ENCODE measurements at regions not wholly inside any gene's neighbourhood (a gene's known extent, or its start where the extent isn't known, plus 50 kb on each side); places are given as distances from the start of the nearest gene placed in this dataset.

DNA sequence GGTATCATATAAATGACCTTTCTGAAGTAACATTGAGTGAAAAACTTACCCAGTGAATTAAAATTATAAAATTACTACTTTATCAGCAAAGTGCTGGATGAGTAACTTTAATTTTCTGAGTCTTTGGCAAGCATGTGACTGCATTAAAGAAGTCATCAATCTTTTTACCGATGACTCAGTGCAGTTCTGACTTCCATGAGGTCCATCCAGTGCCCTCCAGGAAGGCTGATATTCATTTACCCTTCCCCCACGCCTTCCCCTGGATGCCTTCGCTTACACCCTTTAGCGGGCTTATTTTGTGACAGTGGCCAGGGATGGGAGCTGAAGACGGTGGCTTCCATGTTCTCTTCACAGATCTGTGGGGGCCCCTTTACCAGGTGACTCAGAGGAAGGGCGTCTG, 572.9 kb upstream of the PFKP start:
- Histone ChIP-seq H3K36me3 (no peaks in the 10 kb centered on the region), H3K4me1 (no peaks in the 10 kb centered on the region), H3K27me3 (no peaks in the 10 kb centered on the region), H3K9me3 (peaks cover 0 to 4% (median 0%) of the 10 kb centered on the region in 12 donors), H3K27ac (no peak overlapping the region), H3K4me3 (no peak overlapping the region)
- DNase-seq (no peak), ATAC-seq (no peak)
- intact Hi-C loops (cut with DNase I), result no loop called here
- 68 to 86% (median 73%) methylated on average over 6 of the region's 6 CpGs for WGBS, 4 donors
- TF ChIP-seq, protein P1, sequence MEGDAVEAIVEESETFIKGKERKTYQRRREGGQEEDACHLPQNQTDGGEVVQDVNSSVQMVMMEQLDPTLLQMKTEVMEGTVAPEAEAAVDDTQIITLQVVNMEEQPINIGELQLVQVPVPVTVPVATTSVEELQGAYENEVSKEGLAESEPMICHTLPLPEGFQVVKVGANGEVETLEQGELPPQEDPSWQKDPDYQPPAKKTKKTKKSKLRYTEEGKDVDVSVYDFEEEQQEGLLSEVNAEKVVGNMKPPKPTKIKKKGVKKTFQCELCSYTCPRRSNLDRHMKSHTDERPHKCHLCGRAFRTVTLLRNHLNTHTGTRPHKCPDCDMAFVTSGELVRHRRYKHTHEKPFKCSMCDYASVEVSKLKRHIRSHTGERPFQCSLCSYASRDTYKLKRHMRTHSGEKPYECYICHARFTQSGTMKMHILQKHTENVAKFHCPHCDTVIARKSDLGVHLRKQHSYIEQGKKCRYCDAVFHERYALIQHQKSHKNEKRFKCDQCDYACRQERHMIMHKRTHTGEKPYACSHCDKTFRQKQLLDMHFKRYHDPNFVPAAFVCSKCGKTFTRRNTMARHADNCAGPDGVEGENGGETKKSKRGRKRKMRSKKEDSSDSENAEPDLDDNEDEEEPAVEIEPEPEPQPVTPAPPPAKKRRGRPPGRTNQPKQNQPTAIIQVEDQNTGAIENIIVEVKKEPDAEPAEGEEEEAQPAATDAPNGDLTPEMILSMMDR (IDR thresholded peaks at IDR 0.05), result no peak
- TF ChIP-seq POLR2A (IDR thresholded peaks at IDR 0.05), result no peak

DNA sequence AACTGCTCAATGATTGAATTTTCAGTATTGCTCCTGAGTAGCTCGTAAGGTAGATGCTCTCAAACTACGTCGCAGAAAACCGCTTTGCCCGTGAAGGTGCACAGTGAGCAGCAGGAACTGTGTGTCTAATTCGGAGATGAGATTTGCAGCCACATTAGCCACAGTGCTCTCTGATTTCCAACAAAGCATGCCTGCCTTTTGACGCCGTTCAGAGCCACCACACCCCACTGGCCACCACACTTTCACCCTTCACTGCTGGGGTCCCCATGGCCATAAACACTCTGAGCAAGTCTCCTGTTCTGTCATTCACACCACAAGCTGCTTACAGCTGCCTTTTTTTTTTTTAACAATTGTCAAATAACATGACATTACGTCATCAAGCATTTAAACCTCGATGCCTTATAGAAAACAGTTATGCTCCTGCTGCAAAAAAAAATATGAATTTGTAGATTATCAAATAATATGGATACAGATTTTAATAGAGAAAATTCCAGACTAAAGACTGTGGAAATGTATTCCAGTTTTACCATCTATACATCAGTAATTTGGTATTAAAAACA, 578.8 kb upstream of the PFKP start:
- H3K27ac ChIP-seq, result no peak overlapping the region
- H3K27me3 ChIP-seq, result no peaks in the 10 kb centered on the region
- ATAC-seq (no peak), DNase-seq (no peak)
- no peaks in the 10 kb centered on the region for H3K36me3 ChIP-seq
- TF ChIP-seq, protein P1 (IDR thresholded peaks at IDR 0.05), result no peak
- TF ChIP-seq POLR2A (IDR thresholded peaks at IDR 0.05), result no peak
- no peak overlapping the region for H3K4me3 ChIP-seq
- 81 to 84% (median 83%) methylated on average over 10 of the region's 10 CpGs for WGBS, 4 donors
- intact Hi-C loops (cut with DNase I), result no loop called here
- H3K4me1 ChIP-seq, result no peaks in the 10 kb centered on the region
- peaks cover 0 to 8% (median 0%) of the 10 kb centered on the region in 12 donors for H3K9me3 ChIP-seq

DNA sequence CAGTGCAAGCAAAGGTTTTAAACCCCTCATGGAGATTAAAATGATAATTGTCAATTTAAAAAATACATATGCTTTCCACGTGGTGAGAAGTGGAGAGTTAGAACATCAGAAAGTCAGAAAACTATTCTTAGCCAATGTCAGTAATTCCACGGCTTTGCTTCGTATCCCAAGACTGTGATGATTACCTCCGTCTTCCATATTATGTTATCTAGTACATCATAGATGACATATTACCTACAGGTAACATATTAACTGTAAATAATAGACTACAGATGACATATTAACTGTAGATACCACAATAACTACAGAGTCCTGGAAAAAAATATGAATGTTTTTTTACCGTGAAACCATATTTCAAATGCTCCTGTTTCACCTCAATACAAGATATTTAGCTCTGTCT, 579.4 kb upstream of the PFKP start:
- intact Hi-C loops (cut with DNase I), result no loop called here
- Histone ChIP-seq H3K4me1 (no peaks in the 10 kb centered on the region), H3K4me3 (no peak overlapping the region), H3K27me3 (no peaks in the 10 kb centered on the region), H3K9me3 (peaks cover 0 to 8% (median 0%) of the 10 kb centered on the region in 12 donors), H3K27ac (no peak overlapping the region), H3K36me3 (no peaks in the 10 kb centered on the region)
- DNase-seq (no peak), ATAC-seq (no peak)
- no peak for TF ChIP-seq POLR2A (IDR thresholded peaks at IDR 0.05)
- TF ChIP-seq, protein P1 (IDR thresholded peaks at IDR 0.05), result no peak
- 74 to 82% (median 80%) methylated on average over 5 of the region's 5 CpGs for WGBS, 4 donors

DNA sequence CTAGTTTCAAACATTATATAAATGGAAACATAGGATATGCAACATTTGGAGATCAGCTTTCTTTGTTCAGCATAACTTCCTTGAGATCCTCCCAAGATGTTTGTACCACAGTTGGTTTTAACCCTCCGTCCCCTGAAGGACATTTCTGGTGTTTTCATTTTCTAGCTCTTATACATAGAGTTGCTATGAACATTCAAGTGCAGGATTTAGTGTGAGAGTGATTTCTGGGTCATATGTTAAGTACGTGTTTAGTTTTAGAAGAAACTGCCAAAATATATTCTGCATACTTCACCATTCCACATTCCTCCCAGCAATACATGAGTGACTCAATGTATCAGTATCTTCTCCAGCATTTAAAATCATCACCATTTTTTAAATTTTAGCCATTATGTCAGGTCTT, 588.7 kb upstream of the PFKP start:
- peaks cover 0 to under 1% (median 0%) of the 10 kb centered on the region in 12 donors for H3K9me3 ChIP-seq

More for the DNA sequence above, 588.7 kb upstream of the PFKP start:
- no peak for TF ChIP-seq POLR2A (IDR thresholded peaks at IDR 0.05)
- TF ChIP-seq, protein P1 (IDR thresholded peaks at IDR 0.05), result no peak
- intact Hi-C loops (cut with DNase I), result no loop called here
- WGBS, 4 donors, result 67 to 78% (median 73%) methylated on average over 2 of the region's 2 CpGs
- Histone ChIP-seq H3K4me3 (no peak overlapping the region), H3K27ac (no peak overlapping the region), H3K4me1 (no peaks in the 10 kb centered on the region), H3K36me3 (no peaks in the 10 kb centered on the region), H3K27me3 (no peaks in the 10 kb centered on the region)
- DNase-seq (no peak), ATAC-seq (no peak)
